ENCODE measurements at regions not wholly inside any gene's neighbourhood (a gene's known extent, or its start where the extent isn't known, plus 50 kb on each side); places are given as distances from the start of the nearest gene placed in this dataset.

- Histone ChIP-seq H3K27me3 (ENCODE audit: control insufficient read depth in 1 of 2, insufficient read depth in 2 of 2, low read length in 2 of 2) (peaks cover 0 to 3% of the 10 kb centered on the region in 2 donors), H3K9me3 (ENCODE audit: control insufficient read depth in 1 of 2, low read length in 2 of 2) (no peaks in the 10 kb centered on the region), H3K9ac (ENCODE audit: low read depth in 1 of 2, low read length in 2 of 2) (no peak overlapping the region), H3K4me1 (ENCODE audit: control insufficient read depth in 1 of 2, insufficient read depth in 2 of 2, low read length in 2 of 2) (peaks cover 5 to 15% of the 10 kb centered on the region in 2 donors), H3K4me3 (ENCODE audit: low read depth in 1 of 2, low read length in 2 of 2) (no peak overlapping the region), H3K36me3 (ENCODE audit: control insufficient read depth in 1 of 2, insufficient read depth in 2 of 2, low read length in 2 of 2) (no peaks in the 10 kb centered on the region), H3K27ac (ENCODE audit: low read depth, low read length) (no peak overlapping the region)
Measured at GRCh38 chr1:25095635-25096200, 136.6 kb downstream of the SYF2 start.

- Histone ChIP-seq H3K9ac (ENCODE audit: low read depth in 1 of 2, low read length in 2 of 2) (no peak overlapping the region), H3K4me3 (ENCODE audit: low read depth in 1 of 2, low read length in 2 of 2) (no peak overlapping the region), H3K9me3 (ENCODE audit: control insufficient read depth in 1 of 2, low read length in 2 of 2) (no peaks in the 10 kb centered on the region), H3K36me3 (ENCODE audit: control insufficient read depth in 1 of 2, insufficient read depth in 2 of 2, low read length in 2 of 2) (no peaks in the 10 kb centered on the region), H3K27me3 (ENCODE audit: control insufficient read depth in 1 of 2, insufficient read depth in 2 of 2, low read length in 2 of 2) (peaks cover 0 to 3% of the 10 kb centered on the region in 2 donors), H3K4me1 (ENCODE audit: control insufficient read depth in 1 of 2, insufficient read depth in 2 of 2, low read length in 2 of 2) (peaks cover 5 to 15% of the 10 kb centered on the region in 2 donors), H3K27ac (ENCODE audit: low read depth, low read length) (no peak overlapping the region)
Measured at GRCh38 chr1:25094995-25095394, 137.3 kb downstream of the SYF2 start.

GRCh38 chr1:25094229-25094628 lies 138.1 kb downstream of the SYF2 start:
- Histone ChIP-seq H3K27ac (ENCODE audit: low read depth, low read length) (no peak overlapping the region), H3K9me3 (ENCODE audit: control insufficient read depth in 1 of 2, low read length in 2 of 2) (no peaks in the 10 kb centered on the region), H3K4me1 (ENCODE audit: control insufficient read depth in 1 of 2, insufficient read depth in 2 of 2, low read length in 2 of 2) (peaks cover 5 to 12% of the 10 kb centered on the region in 2 donors), H3K27me3 (ENCODE audit: control insufficient read depth in 1 of 2, insufficient read depth in 2 of 2, low read length in 2 of 2) (no peaks in the 10 kb centered on the region), H3K36me3 (ENCODE audit: control insufficient read depth in 1 of 2, insufficient read depth in 2 of 2, low read length in 2 of 2) (no peaks in the 10 kb centered on the region), H3K4me3 (ENCODE audit: low read depth in 1 of 2, low read length in 2 of 2) (no peak overlapping the region), H3K9ac (ENCODE audit: low read depth in 1 of 2, low read length in 2 of 2) (no peak overlapping the region)

DNA sequence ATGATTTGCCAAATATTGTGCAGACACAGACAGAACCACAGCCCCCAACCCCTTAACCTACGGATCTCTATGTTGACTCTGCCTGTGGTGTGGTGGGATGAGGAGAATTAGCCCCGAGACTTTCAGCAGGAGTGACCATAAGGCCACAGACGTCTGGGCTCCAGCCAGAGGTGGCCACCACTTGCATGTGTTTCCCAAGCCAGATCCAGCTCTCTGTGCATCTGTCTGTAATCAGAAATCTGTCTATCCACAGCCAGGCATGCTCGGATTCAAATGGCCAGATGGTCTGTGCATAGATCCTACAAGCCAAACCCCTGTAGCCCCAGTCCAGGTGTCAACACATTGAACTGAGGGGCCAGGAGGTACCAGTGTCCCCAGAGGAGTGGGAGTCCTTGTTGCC lies 140.6 kb downstream of the SYF2 start:
- Histone ChIP-seq H3K27me3 (ENCODE audit: control insufficient read depth in 1 of 2, insufficient read depth in 2 of 2, low read length in 2 of 2) (no peaks in the 10 kb centered on the region), H3K36me3 (ENCODE audit: control insufficient read depth in 1 of 2, insufficient read depth in 2 of 2, low read length in 2 of 2) (no peaks in the 10 kb centered on the region), H3K4me1 (ENCODE audit: control insufficient read depth in 1 of 2, insufficient read depth in 2 of 2, low read length in 2 of 2) (peaks cover 0 to 9% of the 10 kb centered on the region in 2 donors), H3K9ac (ENCODE audit: low read depth in 1 of 2, low read length in 2 of 2) (no peak overlapping the region), H3K27ac (ENCODE audit: low read depth, low read length) (no peak overlapping the region), H3K4me3 (ENCODE audit: low read depth in 1 of 2, low read length in 2 of 2) (no peak overlapping the region), H3K9me3 (ENCODE audit: control insufficient read depth in 1 of 2, low read length in 2 of 2) (no peaks in the 10 kb centered on the region)

DNA sequence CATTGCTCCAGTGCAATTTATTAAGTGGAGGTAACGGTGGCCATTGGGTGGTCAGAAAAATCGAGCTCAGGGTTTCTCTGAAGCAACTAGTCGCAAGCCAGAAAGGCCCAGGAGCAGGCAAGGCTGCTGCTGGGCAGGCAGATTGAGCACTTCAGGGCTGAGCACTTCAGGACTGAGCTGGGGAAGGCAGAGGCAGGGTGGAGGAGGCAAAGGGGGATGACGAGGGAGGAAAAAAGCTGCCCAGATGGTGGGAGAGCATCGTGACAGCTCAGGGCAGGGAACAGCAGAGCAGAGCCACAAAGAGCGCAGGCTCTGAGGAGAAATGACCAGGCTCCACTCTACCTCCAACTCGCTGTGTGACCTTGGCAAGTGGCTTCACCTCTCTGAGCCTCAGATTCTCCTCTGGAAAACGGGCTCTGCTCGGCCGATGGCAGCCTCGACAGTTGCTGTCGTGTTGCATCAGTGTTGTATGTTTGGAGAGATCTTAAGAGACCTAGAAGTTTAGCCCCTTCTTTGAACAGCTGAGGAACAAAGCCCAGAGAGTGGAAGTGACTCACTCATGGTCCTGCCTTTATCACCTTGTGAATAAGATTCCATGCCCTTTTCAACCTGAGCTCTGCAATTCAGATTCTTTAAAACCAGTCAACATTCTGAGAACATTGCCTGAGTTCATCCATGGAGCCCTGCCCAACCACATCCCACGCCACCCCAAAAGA lies 141.4 kb downstream of the SYF2 start:
- Histone ChIP-seq H3K9me3 (ENCODE audit: control insufficient read depth in 1 of 2, low read length in 2 of 2) (no peaks in the 10 kb centered on the region), H3K9ac (ENCODE audit: low read depth in 1 of 2, low read length in 2 of 2) (no peak overlapping the region)

DNA sequence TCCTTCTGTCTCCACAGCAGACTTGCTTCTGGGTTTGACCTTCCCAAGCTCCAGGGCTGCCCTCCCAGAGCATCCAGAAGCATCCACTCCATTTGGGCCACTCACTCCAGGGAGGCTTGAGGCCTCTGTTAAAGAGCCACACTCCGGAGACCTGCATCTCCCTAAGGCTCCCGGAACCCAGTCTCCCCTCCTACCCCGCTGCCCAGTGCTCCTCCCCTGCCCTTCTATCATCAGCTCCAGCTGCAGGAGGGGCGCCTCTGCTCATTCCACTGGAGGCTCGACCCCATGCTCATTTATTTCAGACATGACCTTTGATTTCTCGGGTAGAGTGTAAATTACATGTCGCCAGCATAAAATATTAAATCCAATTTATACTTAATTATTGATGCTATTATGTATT lies 142.5 kb downstream of the SYF2 start:
- Histone ChIP-seq H3K27ac (ENCODE audit: low read depth, low read length) (no peak overlapping the region), H3K4me1 (ENCODE audit: control insufficient read depth in 1 of 2, insufficient read depth in 2 of 2, low read length in 2 of 2) (no peaks in the 10 kb centered on the region), H3K36me3 (ENCODE audit: control insufficient read depth in 1 of 2, insufficient read depth in 2 of 2, low read length in 2 of 2) (no peaks in the 10 kb centered on the region), H3K9me3 (ENCODE audit: control insufficient read depth in 1 of 2, low read length in 2 of 2) (no peaks in the 10 kb centered on the region), H3K27me3 (ENCODE audit: control insufficient read depth in 1 of 2, insufficient read depth in 2 of 2, low read length in 2 of 2) (no peaks in the 10 kb centered on the region), H3K9ac (ENCODE audit: low read depth in 1 of 2, low read length in 2 of 2) (no peak overlapping the region), H3K4me3 (ENCODE audit: low read depth in 1 of 2, low read length in 2 of 2) (no peak overlapping the region)

More for the DNA sequence above, 141.4 kb downstream of the SYF2 start:
- Histone ChIP-seq H3K36me3 (ENCODE audit: control insufficient read depth in 1 of 2, insufficient read depth in 2 of 2, low read length in 2 of 2) (no peaks in the 10 kb centered on the region), H3K27ac (ENCODE audit: low read depth, low read length) (no peak overlapping the region), H3K27me3 (ENCODE audit: control insufficient read depth in 1 of 2, insufficient read depth in 2 of 2, low read length in 2 of 2) (no peaks in the 10 kb centered on the region), H3K4me1 (ENCODE audit: control insufficient read depth in 1 of 2, insufficient read depth in 2 of 2, low read length in 2 of 2) (peaks cover 0 to under 1% of the 10 kb centered on the region in 2 donors), H3K4me3 (ENCODE audit: low read depth in 1 of 2, low read length in 2 of 2) (no peak overlapping the region)

DNA sequence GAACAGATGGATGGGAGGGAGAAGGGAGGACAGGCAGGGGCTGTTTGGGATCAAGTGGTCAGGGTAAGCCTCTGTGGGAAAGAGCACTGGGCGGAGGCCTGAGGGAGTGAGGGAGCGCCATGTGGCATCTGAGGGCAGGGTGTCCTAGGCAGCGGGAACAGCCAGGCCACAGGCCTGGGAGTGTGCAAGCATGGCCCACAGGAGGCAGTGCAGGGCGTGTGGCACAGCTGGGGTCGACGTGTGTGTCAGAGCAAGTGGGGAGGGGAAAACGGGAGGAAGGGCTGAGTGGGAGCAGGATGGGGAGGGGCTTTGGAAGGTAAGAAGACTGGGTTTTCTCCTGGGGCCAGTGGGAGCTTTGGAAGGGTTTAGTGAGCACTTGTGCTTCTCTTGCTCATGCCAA lies 143.4 kb downstream of the SYF2 start:
- no peaks in the 10 kb centered on the region for H3K27me3 ChIP-seq (ENCODE audit: control insufficient read depth in 1 of 2, insufficient read depth in 2 of 2, low read length in 2 of 2)
- no peaks in the 10 kb centered on the region for H3K4me1 ChIP-seq (ENCODE audit: control insufficient read depth in 1 of 2, insufficient read depth in 2 of 2, low read length in 2 of 2)
- H3K36me3 ChIP-seq (ENCODE audit: control insufficient read depth in 1 of 2, insufficient read depth in 2 of 2, low read length in 2 of 2): no peaks in the 10 kb centered on the region
- H3K4me3 ChIP-seq (ENCODE audit: low read depth in 1 of 2, low read length in 2 of 2): no peak overlapping the region
- H3K9me3 ChIP-seq (ENCODE audit: control insufficient read depth in 1 of 2, low read length in 2 of 2): no peaks in the 10 kb centered on the region
- H3K9ac ChIP-seq (ENCODE audit: low read depth in 1 of 2, low read length in 2 of 2): no peak overlapping the region
- no peak overlapping the region for H3K27ac ChIP-seq (ENCODE audit: low read depth, low read length)

DNA sequence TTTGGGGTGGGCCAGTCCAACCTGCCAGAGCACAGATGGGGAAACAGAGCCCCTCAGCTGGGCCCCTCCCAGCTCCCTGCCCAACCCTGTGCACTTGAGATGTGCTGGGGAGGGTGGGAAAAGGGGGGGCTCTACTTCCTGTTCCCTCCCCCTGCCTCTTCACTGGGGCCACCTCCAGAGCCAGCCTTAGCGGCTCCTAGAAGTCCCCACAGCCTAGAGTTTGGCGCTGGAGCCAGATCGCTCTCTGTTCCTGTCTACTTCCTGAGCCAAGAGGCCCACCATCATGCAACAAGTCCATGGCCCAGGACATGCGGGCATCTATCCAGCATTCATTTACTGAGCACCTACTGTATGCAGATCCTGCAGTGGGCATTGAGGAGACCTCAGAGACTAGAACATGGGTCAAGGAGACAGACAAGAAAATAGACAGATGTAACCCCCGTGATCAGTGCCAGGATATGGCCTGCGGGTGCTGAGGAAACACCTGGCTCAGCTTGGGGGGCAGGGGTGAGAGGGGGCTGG lies 144.1 kb downstream of the SYF2 start:
- H3K36me3 ChIP-seq (ENCODE audit: control insufficient read depth in 1 of 2, insufficient read depth in 2 of 2, low read length in 2 of 2): no peaks in the 10 kb centered on the region
- no peak overlapping the region for H3K9ac ChIP-seq (ENCODE audit: low read depth in 1 of 2, low read length in 2 of 2)
- no peaks in the 10 kb centered on the region for H3K4me1 ChIP-seq (ENCODE audit: control insufficient read depth in 1 of 2, insufficient read depth in 2 of 2, low read length in 2 of 2)
- no peaks in the 10 kb centered on the region for H3K9me3 ChIP-seq (ENCODE audit: control insufficient read depth in 1 of 2, low read length in 2 of 2)
- no peaks in the 10 kb centered on the region for H3K27me3 ChIP-seq (ENCODE audit: control insufficient read depth in 1 of 2, insufficient read depth in 2 of 2, low read length in 2 of 2)
- no peak overlapping the region for H3K27ac ChIP-seq (ENCODE audit: low read depth, low read length)
- H3K4me3 ChIP-seq (ENCODE audit: low read depth in 1 of 2, low read length in 2 of 2): no peak overlapping the region

- Histone ChIP-seq H3K27ac (ENCODE audit: low read depth, low read length) (no peak overlapping the region), H3K9ac (ENCODE audit: low read depth in 1 of 2, low read length in 2 of 2) (no peak overlapping the region), H3K36me3 (ENCODE audit: control insufficient read depth in 1 of 2, insufficient read depth in 2 of 2, low read length in 2 of 2) (no peaks in the 10 kb centered on the region), H3K27me3 (ENCODE audit: control insufficient read depth in 1 of 2, insufficient read depth in 2 of 2, low read length in 2 of 2) (no peaks in the 10 kb centered on the region), H3K4me3 (ENCODE audit: low read depth in 1 of 2, low read length in 2 of 2) (no peak overlapping the region), H3K9me3 (ENCODE audit: control insufficient read depth in 1 of 2, low read length in 2 of 2) (no peaks in the 10 kb centered on the region), H3K4me1 (ENCODE audit: control insufficient read depth in 1 of 2, insufficient read depth in 2 of 2, low read length in 2 of 2) (no peaks in the 10 kb centered on the region)
Measured at GRCh38 chr1:25086518-25087079, 145.7 kb downstream of the SYF2 start.

DNA sequence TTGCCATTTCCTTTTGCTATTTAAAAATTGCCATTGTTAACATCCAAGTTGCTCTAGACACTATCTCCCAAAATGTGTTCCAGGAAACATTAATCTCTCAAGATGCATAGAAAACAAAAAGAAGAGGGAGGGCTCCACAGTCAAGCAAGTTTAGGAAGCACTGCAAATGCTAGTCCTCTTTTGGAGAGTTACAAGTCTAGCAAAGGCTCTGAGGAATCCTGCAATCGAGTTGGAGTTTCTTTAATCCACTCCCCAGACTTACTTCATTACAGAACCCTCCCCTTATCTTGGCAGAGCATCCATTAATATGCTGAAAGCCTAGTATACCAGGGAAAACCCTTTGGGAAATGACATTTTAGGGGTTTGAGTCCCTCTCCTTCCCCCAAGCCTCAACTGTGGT lies 147.9 kb downstream of the SYF2 start:
- Histone ChIP-seq H3K27ac (ENCODE audit: low read depth, low read length) (no peak overlapping the region), H3K4me3 (ENCODE audit: low read depth in 1 of 2, low read length in 2 of 2) (no peak overlapping the region), H3K27me3 (ENCODE audit: control insufficient read depth in 1 of 2, insufficient read depth in 2 of 2, low read length in 2 of 2) (no peaks in the 10 kb centered on the region), H3K9ac (ENCODE audit: low read depth in 1 of 2, low read length in 2 of 2) (no peak overlapping the region), H3K36me3 (ENCODE audit: control insufficient read depth in 1 of 2, insufficient read depth in 2 of 2, low read length in 2 of 2) (no peaks in the 10 kb centered on the region), H3K9me3 (ENCODE audit: control insufficient read depth in 1 of 2, low read length in 2 of 2) (no peaks in the 10 kb centered on the region), H3K4me1 (ENCODE audit: control insufficient read depth in 1 of 2, insufficient read depth in 2 of 2, low read length in 2 of 2) (no peaks in the 10 kb centered on the region)

All from duodenal mucosa (tissue), 2 donors.